Loucy (cell line): ENCODE measurements at regions not wholly inside any gene's neighbourhood (a gene's known extent, or its start where the extent isn't known, plus 50 kb on each side); places are given as distances from the start of the nearest gene placed in this dataset.

Source experiments
- CTCF ChIP-seq: fragments of 200-600 bp; sonication (generic); conservative IDR thresholded peaks from 2 replicates; pipeline ENCODE4 v1.5.1; 2014; ENCODE audit warnings: mild to moderate bottlenecking, antibody characterized with exemption, low read length
- EZH2phosphoT487 ChIP-seq: fragments of 200-600 bp; IDR thresholded peaks from 2 replicates; pipeline ENCODE4 v1.6.1; 2018; ENCODE audit warnings: antibody characterized with exemption, mild to moderate bottlenecking, moderate library complexity, borderline replicate concordance

GRCh38 chr2:39849064-39849463 lies 70.0 kb upstream of the THUMPD2 start:
- TF ChIP-seq CTCF = no peak; the same call in 1 of the 2 replicates
- TF ChIP-seq EZH2phosphoT487 = no peak
